GM19025 (cell line): ENCODE measurements at regions not wholly inside any gene's neighbourhood (a gene's known extent, or its start where the extent isn't known, plus 50 kb on each side); places are given as distances from the start of the nearest gene placed in this dataset.

Experiments
- ATAC-seq: cut with Tn5 transposase; IDR thresholded peaks from one replicate; pipeline ENCODE4 v1.9.1; 2021; ENCODE audit warnings: mild to moderate bottlenecking, low read depth, moderate library complexity; ENCODE audit not compliant: unreplicated experiment

DNA sequence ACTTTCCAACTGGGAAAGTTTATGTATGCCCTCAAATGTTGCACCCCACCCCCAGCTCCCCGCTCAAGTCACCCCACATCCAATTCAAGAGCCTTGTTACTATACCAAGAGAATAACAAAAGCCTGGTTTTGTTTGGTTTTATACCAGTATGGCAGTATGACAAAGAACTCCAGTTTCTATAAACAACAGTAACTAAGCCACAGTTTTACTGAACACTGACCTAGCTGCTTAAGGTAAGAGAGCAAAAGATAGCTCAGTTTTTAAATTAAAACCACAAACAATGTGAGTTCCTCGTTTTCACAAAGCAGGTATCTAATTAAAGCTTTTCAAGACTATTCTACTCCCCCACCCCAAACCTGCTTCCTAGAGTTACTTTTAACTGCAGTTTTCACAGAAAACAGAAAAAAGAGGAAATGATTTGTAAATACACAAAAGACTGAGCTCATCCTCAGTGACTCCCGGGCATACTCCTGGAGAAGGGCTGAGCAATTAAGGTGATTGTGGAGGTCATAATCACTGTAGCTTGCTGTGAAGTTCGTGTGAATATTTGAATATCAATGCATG, 59.3 kb upstream of the LHX8 start:
- ATAC-seq, result no peak

DNA sequence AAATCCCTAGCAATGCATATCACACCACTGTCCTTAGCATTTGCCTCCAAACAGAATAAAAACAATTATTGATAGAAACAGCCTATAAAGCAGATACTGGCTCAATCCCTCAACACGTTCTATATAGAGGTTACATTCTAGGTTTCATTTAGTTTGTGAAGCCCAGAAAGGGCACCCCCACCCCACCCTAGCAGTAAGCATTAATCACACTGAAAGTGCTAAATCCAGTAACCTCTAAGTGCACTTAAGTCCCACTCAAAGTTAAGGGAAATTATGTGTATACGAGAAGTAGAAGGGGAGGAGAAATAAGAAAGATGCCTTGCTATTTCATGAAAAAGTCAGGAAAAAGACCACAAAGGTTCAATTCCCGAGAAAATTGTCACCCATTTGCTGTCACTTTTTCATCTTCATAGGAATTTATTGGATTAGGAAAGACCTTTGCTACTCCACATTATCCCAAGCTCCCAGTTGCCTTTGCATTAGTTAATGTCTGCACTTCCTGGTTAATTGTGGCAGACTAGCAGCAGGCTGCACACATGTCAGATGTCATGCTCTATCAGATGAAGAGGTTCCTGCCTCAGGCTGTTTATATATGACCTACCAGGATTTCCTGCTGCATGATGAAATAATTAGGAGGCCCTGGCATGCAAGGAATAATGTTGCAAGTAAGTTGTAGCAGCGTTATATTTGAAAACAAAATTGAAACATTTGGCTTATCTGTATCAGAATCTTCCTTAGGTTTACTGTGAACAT, 54.5 kb upstream of the LHX8 start:
- no peak for ATAC-seq

DNA sequence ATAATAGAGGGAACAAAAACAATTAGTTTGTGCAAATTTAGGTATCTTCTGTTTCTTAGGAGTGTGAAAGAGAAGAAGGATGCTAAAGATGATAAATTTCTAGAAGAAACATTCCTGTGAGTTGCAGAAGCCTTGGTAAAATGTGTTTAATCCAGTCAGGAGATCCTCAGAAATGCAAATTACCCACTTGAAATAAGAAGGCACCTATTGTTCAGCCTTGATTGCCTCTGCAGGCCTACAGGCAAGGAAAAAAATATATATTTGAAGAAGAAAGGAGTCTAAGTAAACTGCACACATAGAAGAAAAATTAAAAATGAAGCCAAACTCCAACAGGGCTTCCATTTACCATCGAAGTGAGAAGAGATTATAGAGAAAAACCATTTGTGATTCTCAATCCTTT, 51.0 kb upstream of the LHX8 start:
- ATAC-seq, result no peak

DNA sequence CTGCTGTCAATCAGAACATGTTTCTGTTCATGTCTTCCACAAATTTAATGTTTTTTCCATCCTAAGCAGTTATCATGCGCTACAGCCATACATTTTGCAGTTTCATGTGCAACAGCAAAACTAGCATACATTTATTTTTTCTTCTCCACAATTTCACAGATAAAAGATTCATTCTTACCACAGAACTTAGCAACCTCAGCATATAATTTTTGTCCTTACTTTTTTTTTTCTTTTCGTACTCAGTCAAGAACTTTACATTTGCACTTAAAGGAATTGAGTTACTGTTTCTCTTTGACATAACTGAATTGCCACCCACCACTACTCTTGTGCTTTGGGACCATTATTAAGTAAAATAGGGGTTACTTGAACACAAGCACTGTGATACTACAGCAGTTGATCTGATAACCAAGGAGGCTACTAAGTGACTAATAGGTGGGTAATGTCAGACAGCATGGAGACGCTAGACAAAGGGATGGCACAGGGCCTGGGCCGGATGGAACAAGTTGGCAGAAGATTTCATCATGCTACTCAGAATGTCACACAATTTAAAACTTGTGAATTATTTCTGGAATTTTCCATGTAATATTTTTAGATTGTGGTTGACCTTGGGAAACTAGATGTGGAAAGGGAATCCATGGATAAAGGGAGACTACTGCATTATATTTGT, 50.2 kb upstream of the LHX8 start:
- ATAC-seq, result no peak
